H1 (cell line): ENCODE measurements at regions not wholly inside any gene's neighbourhood (a gene's known extent, or its start where the extent isn't known, plus 50 kb on each side); places are given as distances from the start of the nearest gene placed in this dataset.

ENCODE experiments used
- SAP30 ChIP-seq: fragments of 300-600 bp; sonication (generic); IDR thresholded peaks from 2 replicates; pipeline ENCODE4 v1.7.1; 2012; ENCODE audit warnings: low read length, moderate library complexity, mild to moderate bottlenecking, inconsistent platforms; ENCODE audit not compliant: insufficient read depth, insufficient replicate concordance
- SP1 ChIP-seq: IDR thresholded peaks from 2 replicates; pipeline ENCODE4 v1.6.1; 2011; ENCODE audit warnings: low read depth, low read length
- TF ChIP-seq, protein P1 (sequence below): fragments of 300-600 bp; sonication (generic); IDR thresholded peaks from 2 replicates; pipeline ENCODE4 v1.7.1; 2012; ENCODE audit warnings: low read length, moderate library complexity, mild to moderate bottlenecking, inconsistent platforms; ENCODE audit not compliant: insufficient replicate concordance

DNA sequence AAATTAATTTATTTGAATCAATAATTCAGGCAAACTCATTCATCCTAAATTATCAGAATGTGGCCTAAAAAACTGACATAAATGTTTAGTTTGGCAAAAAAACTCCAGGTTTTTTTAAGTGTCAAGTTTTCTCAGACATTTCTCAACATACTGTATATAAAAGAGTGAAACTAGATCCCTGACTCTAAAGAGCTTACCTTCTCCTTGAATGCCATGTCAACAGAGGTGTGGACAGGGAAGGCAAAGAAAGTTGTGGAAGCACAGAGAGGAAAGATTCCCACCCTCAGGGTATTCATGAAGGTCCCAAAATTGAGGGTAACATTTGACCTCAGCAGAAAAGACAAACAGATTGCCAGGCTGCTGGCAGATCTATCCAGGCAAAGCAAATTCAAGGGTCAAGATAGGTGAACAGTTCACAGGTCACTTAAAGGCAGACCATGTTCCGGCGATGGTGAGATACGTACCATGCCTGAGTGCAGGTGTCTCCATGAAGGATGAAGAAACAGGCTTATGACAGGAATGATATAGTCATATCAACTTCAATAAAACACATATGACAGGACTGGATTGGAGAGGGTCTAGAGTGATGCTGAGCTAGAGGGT, 1638.3 kb upstream of the ZEB2 start (continued):
- TF ChIP-seq, protein P1, sequence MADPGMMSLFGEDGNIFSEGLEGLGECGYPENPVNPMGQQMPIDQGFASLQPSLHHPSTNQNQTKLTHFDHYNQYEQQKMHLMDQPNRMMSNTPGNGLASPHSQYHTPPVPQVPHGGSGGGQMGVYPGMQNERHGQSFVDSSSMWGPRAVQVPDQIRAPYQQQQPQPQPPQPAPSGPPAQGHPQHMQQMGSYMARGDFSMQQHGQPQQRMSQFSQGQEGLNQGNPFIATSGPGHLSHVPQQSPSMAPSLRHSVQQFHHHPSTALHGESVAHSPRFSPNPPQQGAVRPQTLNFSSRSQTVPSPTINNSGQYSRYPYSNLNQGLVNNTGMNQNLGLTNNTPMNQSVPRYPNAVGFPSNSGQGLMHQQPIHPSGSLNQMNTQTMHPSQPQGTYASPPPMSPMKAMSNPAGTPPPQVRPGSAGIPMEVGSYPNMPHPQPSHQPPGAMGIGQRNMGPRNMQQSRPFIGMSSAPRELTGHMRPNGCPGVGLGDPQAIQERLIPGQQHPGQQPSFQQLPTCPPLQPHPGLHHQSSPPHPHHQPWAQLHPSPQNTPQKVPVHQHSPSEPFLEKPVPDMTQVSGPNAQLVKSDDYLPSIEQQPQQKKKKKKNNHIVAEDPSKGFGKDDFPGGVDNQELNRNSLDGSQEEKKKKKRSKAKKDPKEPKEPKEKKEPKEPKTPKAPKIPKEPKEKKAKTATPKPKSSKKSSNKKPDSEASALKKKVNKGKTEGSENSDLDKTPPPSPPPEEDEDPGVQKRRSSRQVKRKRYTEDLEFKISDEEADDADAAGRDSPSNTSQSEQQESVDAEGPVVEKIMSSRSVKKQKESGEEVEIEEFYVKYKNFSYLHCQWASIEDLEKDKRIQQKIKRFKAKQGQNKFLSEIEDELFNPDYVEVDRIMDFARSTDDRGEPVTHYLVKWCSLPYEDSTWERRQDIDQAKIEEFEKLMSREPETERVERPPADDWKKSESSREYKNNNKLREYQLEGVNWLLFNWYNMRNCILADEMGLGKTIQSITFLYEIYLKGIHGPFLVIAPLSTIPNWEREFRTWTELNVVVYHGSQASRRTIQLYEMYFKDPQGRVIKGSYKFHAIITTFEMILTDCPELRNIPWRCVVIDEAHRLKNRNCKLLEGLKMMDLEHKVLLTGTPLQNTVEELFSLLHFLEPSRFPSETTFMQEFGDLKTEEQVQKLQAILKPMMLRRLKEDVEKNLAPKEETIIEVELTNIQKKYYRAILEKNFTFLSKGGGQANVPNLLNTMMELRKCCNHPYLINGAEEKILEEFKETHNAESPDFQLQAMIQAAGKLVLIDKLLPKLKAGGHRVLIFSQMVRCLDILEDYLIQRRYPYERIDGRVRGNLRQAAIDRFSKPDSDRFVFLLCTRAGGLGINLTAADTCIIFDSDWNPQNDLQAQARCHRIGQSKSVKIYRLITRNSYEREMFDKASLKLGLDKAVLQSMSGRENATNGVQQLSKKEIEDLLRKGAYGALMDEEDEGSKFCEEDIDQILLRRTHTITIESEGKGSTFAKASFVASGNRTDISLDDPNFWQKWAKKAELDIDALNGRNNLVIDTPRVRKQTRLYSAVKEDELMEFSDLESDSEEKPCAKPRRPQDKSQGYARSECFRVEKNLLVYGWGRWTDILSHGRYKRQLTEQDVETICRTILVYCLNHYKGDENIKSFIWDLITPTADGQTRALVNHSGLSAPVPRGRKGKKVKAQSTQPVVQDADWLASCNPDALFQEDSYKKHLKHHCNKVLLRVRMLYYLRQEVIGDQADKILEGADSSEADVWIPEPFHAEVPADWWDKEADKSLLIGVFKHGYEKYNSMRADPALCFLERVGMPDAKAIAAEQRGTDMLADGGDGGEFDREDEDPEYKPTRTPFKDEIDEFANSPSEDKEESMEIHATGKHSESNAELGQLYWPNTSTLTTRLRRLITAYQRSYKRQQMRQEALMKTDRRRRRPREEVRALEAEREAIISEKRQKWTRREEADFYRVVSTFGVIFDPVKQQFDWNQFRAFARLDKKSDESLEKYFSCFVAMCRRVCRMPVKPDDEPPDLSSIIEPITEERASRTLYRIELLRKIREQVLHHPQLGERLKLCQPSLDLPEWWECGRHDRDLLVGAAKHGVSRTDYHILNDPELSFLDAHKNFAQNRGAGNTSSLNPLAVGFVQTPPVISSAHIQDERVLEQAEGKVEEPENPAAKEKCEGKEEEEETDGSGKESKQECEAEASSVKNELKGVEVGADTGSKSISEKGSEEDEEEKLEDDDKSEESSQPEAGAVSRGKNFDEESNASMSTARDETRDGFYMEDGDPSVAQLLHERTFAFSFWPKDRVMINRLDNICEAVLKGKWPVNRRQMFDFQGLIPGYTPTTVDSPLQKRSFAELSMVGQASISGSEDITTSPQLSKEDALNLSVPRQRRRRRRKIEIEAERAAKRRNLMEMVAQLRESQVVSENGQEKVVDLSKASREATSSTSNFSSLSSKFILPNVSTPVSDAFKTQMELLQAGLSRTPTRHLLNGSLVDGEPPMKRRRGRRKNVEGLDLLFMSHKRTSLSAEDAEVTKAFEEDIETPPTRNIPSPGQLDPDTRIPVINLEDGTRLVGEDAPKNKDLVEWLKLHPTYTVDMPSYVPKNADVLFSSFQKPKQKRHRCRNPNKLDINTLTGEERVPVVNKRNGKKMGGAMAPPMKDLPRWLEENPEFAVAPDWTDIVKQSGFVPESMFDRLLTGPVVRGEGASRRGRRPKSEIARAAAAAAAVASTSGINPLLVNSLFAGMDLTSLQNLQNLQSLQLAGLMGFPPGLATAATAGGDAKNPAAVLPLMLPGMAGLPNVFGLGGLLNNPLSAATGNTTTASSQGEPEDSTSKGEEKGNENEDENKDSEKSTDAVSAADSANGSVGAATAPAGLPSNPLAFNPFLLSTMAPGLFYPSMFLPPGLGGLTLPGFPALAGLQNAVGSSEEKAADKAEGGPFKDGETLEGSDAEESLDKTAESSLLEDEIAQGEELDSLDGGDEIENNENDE = no peak
- TF ChIP-seq SAP30 = no peak
- no peak for TF ChIP-seq SP1
